SK-N-MC (cell line): ENCODE measurements at regions not wholly inside any gene's neighbourhood (a gene's known extent, or its start where the extent isn't known, plus 50 kb on each side); places are given as distances from the start of the nearest gene placed in this dataset.

Source experiments
- DNase-seq: peaks from one replicate; pipeline ENCODE4 v3.0.0-alpha.2; 2011; ENCODE audit warnings: low read depth, low spot score
- H3K27ac ChIP-seq: fragments of 200-600 bp; sonication (generic); 2 replicates; pipeline ENCODE4 v1.5.1; 2016; ENCODE audit warnings: mixed run types
- H3K36me3 ChIP-seq: fragments of 200-600 bp; sonication (generic); 2 replicates; pipeline ENCODE4 v1.6.1; 2017; ENCODE audit warnings: antibody characterized with exemption, low read length, mixed read lengths; ENCODE audit not compliant: insufficient read depth
- H3K4me3 ChIP-seq: fragments of 200-600 bp; sonication (generic); 2 replicates; pipeline ENCODE4 v1.5.1; 2016
- H3K9ac ChIP-seq: fragments of 200-600 bp; sonication (generic); 2 replicates; pipeline ENCODE4 v1.8.0; 2017; ENCODE audit warnings: mixed run types, mixed read lengths; ENCODE audit not compliant: insufficient read length
- H3K9me3 ChIP-seq: fragments of 200-600 bp; sonication (generic); 2 replicates; pipeline ENCODE4 v1.6.1; 2017; ENCODE audit warnings: low read depth, mild to moderate bottlenecking, antibody characterized with exemption, low read length, moderate library complexity, mixed read lengths
- EZH2 ChIP-seq: fragments of 200-600 bp; sonication (generic); IDR thresholded peaks from one replicate; pipeline ENCODE4 v1.6.1; 2017; ENCODE audit warnings: antibody characterized with exemption
- FOXP2 ChIP-seq: optimal IDR thresholded peaks from 2 replicates; pipeline ENCODE3; 2011; ENCODE audit warnings: mild to moderate bottlenecking, moderate library complexity; ENCODE audit not compliant: insufficient read depth; ENCODE audit errors: extremely low read length, control extremely low read depth
- POLR2AphosphoS5 ChIP-seq: IDR thresholded peaks from 2 replicates; pipeline ENCODE4 v1.6.1; 2012; ENCODE audit warnings: mild to moderate bottlenecking, low read depth, low read length, borderline replicate concordance

- H3K27ac ChIP-seq = no peak overlapping the region
- DNase-seq = no peak
These were observed 308.0 kb downstream of the CMPK2 start for GRCh38 chr2:6557737-6558136.

DNA sequence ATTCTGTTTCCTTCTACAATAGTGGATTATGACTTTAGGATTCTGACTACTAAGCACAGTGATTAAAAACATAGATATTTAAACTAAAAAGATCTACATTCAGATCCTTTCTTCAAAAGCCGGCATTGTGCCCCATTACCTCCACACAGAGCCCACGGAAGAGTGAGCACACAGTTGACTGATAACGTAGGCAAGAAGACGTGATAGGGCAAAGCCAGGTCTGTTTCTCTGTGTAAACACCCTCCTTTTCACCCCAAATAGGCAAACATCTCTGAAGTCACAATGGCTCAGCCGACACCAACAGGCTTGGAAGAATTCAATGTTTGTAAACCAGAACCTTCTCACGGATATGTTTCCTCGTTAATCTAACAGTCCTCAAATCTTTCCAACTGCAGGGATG lies 302.9 kb downstream of the CMPK2 start:
- TF ChIP-seq FOXP2 = no peak
- TF ChIP-seq POLR2AphosphoS5 = no peak
- no peak for TF ChIP-seq EZH2

More at GRCh38 chr2:6557737-6558136, 308.0 kb downstream of the CMPK2 start:
- TF ChIP-seq EZH2 (no peak), FOXP2 (no peak), POLR2AphosphoS5 (no peak)
- Histone ChIP-seq H3K9ac (no peak overlapping the region), H3K36me3 (no peaks in the 10 kb centered on the region), H3K9me3 (no peaks in the 10 kb centered on the region), H3K4me3 (no peak overlapping the region)

GRCh38 chr2:6564326-6564725 lies 301.4 kb downstream of the CMPK2 start:
- H3K27ac ChIP-seq = no peak overlapping the region
- H3K36me3 ChIP-seq = no peaks in the 10 kb centered on the region
- no peaks in the 10 kb centered on the region for H3K9me3 ChIP-seq
- DNase-seq = no peak
- no peak for TF ChIP-seq FOXP2
- H3K9ac ChIP-seq = no peak overlapping the region
- H3K4me3 ChIP-seq = no peak overlapping the region

More for the DNA sequence above, 302.9 kb downstream of the CMPK2 start:
- no peaks in the 10 kb centered on the region for H3K9me3 ChIP-seq
- H3K4me3 ChIP-seq = no peak overlapping the region
- no peaks in the 10 kb centered on the region for H3K36me3 ChIP-seq
- no peak for DNase-seq
- no peak overlapping the region for H3K27ac ChIP-seq
- no peak overlapping the region for H3K9ac ChIP-seq

- no peak overlapping the region for H3K9ac ChIP-seq
- TF ChIP-seq POLR2AphosphoS5 (no peak), EZH2 (no peak), FOXP2 (no peak)
- no peaks in the 10 kb centered on the region for H3K36me3 ChIP-seq
- H3K9me3 ChIP-seq = no peaks in the 10 kb centered on the region
- H3K4me3 ChIP-seq = no peak overlapping the region
- no peak for DNase-seq
- H3K27ac ChIP-seq = no peak overlapping the region
These were observed 291.6 kb downstream of the CMPK2 start for GRCh38 chr2:6574121-6574520.

DNA sequence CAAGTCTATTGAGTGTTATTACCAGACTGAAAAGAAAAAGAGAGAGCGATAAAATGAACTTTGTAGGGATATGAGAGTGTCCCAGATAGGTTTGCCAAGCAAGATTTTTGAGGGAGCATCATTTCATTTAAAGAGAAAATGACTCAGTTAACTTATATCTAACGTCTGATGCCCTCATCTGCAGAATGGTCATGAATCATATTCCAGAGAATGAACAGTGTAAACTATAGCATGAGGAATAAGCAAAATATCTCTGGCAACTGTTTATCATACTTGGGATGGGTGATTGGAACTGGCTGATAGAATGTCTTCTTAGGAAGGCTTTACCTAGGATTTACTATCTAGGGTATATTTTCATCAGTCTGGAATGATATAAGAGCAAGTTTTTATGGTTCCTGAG lies 289.4 kb downstream of the CMPK2 start:
- Histone ChIP-seq H3K9me3 (no peaks in the 10 kb centered on the region), H3K36me3 (no peaks in the 10 kb centered on the region), H3K27ac (no peak overlapping the region), H3K9ac (no peak overlapping the region), H3K4me3 (no peak overlapping the region)
- DNase-seq = no peak
- TF ChIP-seq EZH2 = no peak
- no peak for TF ChIP-seq POLR2AphosphoS5
- no peak for TF ChIP-seq FOXP2

GRCh38 chr2:6577960-6578359 lies 287.7 kb downstream of the CMPK2 start:
- H3K36me3 ChIP-seq = no peaks in the 10 kb centered on the region
- no peak overlapping the region for H3K4me3 ChIP-seq
- H3K27ac ChIP-seq = no peak overlapping the region
- H3K9me3 ChIP-seq = no peaks in the 10 kb centered on the region
- no peak for TF ChIP-seq EZH2
- TF ChIP-seq POLR2AphosphoS5 = no peak
- no peak for TF ChIP-seq FOXP2
- H3K9ac ChIP-seq = no peak overlapping the region
- no peak for DNase-seq

DNA sequence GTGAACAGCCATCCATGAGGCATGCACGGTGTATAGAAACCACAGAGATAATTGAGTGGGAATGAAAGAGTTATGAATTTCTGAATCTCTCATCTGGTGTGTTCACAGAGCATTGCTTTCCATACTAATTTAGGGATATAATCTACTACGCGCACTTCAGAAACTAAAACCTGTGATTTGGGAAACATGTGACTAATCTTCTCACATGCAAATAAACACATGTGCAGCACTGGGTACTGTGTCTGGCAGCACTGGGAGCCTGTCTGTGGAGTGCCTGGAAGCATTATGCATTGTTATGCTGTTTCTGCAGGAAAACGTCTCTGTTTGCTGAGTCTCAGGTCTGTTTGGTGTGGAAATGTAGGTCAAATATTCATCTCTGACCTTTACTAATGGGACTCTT lies 287.3 kb downstream of the CMPK2 start:
- DNase-seq = no peak
- no peak overlapping the region for H3K27ac ChIP-seq
- no peaks in the 10 kb centered on the region for H3K9me3 ChIP-seq
- no peak overlapping the region for H3K4me3 ChIP-seq
- H3K36me3 ChIP-seq = no peaks in the 10 kb centered on the region
- H3K9ac ChIP-seq = no peak overlapping the region
- no peak for TF ChIP-seq POLR2AphosphoS5
- TF ChIP-seq EZH2 = no peak
- no peak for TF ChIP-seq FOXP2

DNA sequence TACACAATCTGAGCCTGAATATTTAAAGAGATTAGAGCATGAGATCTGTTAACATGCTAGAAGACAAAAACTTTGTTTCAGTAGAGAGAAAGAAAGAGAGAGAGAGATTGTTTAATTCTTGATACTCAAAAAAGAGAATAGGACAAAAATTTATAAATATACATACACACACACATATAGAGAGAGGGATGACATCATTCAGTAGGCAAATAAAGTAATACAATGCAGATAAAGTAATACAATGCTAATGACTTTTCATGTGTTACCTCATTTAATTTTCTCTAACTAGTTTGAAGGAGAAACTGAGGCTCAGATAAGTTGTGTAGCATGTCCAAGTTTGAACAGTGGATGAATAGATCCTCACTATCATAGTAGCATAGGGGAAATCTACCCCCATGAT lies 286.4 kb downstream of the CMPK2 start:
- no peak overlapping the region for H3K4me3 ChIP-seq
- no peak for DNase-seq
- H3K9me3 ChIP-seq = no peaks in the 10 kb centered on the region
- H3K9ac ChIP-seq = no peak overlapping the region
- no peaks in the 10 kb centered on the region for H3K36me3 ChIP-seq
- TF ChIP-seq FOXP2 (no peak), POLR2AphosphoS5 (no peak), EZH2 (no peak)
- no peak overlapping the region for H3K27ac ChIP-seq

DNA sequence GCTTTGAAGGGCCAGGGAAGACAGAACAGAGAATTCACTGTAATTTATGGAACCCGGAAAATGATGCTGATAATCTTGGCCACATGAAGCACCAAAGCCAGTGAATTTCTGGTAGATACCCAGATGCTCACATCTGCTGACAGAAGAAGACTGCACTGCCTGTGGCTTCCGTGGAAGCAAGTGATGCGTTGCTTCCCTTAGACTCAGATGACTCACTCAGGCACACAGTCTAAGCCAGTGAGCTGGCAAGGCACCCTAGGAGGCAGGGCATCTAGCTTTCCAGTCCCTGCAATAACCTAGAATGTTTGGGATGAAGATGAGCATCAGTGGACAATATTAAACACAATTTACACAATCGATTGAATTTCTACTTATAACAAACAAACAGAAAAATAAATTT lies 284.7 kb downstream of the CMPK2 start:
- Histone ChIP-seq H3K27ac (no peak overlapping the region), H3K9ac (no peak overlapping the region), H3K36me3 (no peaks in the 10 kb centered on the region), H3K4me3 (no peak overlapping the region), H3K9me3 (no peaks in the 10 kb centered on the region)
- no peak for DNase-seq
- no peak for TF ChIP-seq EZH2
- TF ChIP-seq FOXP2 = no peak
- no peak for TF ChIP-seq POLR2AphosphoS5
